Inflammatory macrophage treated with lipopolysaccharide for 4 hours (primary cell): ENCODE measurements at regions not wholly inside any gene's neighbourhood (a gene's known extent, or its start where the extent isn't known, plus 50 kb on each side); places are given as distances from the start of the nearest gene placed in this dataset.

Experiments
- DNase-seq: peaks from one replicate; pipeline ENCODE4 v3.0.0-alpha.2; 2020

DNA sequence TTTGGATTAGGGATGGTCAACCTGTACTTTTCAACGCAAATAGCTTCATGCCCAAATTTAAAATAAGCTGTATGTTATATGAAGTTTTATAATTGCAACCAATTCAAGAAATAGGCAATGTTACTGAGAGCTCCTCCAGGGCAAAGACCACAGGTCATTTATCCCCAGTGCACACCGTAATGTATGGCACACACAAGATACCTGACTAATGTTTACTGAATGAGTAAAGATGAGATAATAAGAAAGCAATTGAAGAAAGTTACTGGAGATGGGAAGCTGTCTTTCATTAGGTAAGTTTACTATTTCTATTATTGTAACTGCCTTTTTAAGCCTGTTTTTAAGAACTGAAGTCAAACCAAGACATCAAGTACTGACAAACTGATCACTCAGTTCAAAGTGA lies 184.5 kb upstream of the VRK2 start:
- DNase-seq, result no peak

DNA sequence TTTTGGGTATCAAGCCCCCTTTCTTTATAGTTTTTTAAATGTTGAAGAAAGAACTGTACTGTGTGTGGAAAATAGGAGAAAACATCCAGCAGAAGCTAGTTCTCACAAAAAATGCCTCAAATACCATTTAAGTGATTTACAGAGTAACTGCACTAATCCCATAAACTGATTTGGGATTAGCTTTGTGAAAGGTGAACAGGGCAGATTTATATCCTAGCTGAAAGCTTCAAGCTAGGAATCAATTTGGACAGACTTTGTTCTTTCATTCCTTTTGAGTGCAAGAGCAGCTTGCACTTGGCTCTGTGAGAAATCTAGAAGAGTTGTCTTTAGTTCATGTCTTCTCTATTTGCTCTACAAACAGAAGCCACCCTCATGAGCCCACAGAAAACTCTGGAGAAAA lies 183.9 kb upstream of the VRK2 start:
- no peak for DNase-seq

DNA sequence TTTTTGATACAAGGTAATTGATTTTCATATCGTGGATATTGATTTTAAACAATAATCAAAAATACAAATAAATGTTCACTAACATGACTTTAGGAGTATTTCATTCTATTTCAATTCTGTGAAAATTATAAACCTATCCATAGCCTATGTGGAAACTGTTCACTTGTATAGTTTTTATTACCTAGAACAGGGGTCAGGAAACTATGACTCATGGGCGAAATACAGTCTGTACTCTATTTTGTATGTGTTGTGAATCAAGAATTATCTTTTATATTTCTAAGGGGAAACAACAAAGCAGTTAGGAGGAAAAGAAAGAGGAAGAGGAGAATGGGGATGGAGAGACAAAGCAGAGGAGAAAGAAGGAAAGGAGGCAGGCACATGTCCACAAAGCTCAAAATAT lies 181.7 kb upstream of the VRK2 start:
- no peak for DNase-seq

DNA sequence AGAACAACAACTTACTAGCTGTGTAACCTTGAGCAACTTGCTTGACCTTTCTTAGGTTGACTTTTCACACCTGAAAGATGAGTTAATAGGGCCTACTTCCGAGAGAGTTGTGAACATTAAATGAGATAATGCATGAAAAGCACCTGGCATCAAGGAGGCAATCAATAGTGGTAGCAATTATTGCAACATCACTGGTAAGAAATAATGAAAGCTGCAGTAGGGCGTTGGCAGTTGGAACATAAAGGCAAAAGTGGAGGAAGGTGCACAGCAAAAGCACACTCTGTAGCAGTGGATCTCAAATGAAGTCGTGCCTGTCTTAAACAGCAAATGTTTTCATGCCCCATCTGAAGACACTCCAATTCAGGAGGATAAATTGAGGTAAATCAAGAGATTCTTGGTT lies 178.9 kb upstream of the VRK2 start:
- no peak for DNase-seq

DNA sequence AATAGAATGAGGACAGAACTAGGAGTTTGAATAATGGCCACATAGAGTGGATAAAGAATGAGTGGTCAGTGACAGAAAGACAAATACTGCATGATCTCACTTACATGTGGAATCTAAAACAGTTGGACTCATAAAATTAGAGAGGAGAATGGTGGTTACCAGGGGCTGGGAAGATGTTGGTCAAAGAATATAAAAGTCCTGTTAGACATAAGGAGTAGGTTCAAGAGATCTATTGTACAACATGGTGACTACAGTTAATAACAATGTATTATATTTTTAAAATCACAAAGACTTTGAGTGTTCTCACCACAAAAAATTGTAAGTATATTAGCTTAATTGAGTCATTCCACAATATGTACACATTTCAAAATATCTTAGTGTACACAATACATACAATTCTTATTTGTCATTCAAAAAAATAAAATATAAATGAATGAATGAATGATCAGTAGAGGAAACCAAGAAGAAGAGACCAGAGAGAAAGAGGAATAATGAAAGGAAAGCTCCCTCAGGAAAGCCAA lies 177.9 kb upstream of the VRK2 start:
- no peak for DNase-seq

DNA sequence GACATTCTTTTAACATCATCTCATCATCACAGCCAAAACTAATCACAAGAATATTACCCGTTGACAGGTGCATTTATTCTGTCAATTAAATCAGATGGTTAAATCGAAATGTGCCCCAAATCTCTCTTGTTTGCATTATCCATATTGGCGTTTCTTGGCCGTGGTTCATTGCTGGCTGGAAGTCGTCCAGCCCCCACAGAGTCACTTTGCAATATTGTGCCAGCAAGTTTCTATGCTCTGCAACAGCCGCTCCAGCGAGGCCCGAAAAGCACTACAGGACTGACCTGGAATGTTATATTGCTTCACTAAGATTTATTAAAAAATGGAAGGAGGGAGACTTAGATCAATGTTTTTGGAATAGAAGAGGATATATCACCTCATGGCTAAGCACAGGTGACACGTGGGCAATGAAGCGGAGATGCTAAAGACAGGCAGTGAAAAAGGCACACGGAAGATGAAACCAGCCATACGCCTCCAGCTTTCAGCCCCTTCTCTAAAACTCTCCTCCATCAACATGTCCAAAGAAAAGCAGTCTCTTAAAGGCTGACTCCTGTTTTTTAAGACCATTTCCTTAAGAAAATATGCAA lies 176.8 kb upstream of the VRK2 start:
- no peak for DNase-seq

DNA sequence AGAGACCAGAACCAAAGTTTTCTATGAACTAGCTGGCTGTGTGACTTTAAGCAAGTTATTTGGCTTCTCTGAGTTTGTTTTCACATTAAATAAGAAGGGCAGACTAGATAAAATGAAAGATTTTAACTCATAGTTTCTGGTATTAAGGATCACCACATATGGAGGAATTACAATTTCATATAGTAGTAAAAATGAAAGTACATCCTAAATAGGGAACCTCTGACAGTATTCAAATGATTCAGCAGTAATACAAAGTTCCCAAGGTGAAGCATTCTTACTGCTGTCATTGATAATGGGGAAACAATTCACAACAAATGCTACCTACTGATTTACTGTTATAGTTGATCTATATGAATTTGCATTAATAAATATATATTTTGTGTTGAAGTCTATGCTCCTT lies 170.3 kb upstream of the VRK2 start:
- peak; percentile 64 for DNase-seq

DNA sequence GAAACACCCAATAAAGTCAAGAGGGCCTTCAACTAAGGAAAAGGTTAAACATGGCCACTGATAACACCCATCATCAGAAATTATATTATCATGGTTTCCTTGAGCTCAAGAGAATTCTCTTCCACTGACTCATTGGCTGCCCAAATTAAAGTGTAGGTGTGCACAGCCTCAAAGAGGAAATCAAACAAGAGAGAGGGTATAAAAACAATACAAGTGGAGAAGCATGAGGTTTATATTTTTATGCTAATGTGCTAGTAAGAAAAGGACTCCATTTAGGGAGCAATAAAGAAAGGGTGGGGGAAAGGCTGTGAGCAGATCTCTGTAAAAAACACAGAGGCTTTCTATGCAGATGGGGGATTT lies 168.8 kb upstream of the VRK2 start:
- DNase-seq, result no peak

DNA sequence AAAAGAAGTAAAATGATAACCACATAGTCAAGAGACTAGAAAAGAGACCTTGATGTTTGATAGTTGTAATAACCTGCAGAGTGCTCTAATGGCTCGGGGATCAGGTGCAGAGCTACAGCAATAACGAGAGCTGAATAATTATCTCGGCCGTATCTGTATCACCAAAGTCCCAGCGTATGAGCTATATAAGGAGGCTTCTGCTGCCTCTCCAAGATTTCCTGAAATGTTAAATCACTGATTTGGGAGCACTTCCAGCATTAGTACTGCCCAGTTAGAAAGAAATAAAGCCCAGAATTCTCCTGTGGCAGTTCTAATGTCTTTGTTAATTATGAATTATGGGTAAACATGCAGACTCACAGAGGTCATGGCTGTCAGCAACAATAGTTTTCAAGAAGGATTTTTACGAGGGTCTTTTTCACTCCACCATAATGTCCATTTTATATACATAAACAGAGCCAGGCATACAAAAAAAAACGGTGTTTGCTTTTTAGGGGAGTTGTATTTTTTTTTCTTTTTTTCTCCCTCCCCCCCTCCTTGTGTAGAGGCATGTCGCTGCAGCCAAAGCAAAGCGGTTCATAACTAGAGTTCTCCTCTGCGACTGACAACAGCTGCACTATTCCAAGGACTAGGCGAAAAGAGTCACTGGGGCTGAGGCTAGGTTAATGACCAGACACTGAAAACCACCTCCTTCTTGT lies 168.3 kb upstream of the VRK2 start:
- no peak for DNase-seq

DNA sequence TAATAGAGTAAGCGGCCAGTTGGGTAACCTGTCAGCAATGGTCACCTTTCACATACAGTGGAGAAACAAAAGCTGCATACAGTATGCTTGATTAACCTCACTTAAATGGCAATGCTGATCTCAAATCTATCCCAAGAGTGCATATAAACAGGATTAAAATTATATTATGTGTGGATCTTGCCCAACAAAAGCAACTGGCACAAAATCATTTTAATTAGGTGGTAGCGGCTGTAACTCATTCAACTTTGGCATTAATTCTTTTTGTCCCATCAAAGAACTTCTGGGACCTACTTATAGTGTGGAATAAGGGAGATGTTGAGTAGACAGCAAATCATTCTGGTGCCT lies 167.8 kb upstream of the VRK2 start:
- no peak for DNase-seq

DNA sequence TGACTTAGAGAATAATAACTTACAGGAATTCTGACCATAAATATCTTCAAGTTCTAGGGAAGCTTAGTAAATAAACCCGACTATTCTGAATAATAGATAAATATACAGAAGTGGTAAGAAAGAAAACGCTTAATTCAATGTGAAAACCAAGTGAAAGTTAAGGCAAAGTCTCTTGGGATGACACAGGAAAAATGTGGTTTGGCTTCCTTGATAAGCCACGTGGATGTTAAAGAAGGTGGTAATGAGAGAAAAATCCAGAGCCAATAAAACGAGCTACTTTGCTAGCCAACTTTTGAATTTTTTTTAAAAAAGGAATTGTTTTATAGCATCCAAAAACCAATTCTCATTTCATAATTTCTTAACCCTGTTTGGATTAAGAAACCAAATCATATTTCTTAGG lies 166.2 kb upstream of the VRK2 start:
- no peak for DNase-seq

DNA sequence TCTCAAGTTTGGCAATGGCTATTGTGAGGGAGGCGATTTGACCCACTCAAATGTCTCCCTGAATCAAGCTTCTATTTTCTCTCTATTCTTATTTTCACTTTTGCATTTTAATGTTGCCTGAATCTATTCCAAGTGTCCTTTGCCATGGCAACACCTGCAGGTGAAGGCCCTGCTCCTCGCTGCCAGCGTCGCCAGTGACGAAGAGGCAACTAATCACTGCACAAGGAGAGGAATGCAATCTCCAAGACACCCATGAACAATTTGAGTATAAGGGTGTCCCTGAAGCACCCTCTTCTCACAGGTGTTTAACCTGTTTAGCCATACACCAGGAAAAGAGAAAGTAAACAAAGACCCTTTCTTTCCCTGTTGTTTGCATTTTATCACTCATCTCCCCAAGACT lies 165.6 kb upstream of the VRK2 start:
- DNase-seq, result no peak

DNA sequence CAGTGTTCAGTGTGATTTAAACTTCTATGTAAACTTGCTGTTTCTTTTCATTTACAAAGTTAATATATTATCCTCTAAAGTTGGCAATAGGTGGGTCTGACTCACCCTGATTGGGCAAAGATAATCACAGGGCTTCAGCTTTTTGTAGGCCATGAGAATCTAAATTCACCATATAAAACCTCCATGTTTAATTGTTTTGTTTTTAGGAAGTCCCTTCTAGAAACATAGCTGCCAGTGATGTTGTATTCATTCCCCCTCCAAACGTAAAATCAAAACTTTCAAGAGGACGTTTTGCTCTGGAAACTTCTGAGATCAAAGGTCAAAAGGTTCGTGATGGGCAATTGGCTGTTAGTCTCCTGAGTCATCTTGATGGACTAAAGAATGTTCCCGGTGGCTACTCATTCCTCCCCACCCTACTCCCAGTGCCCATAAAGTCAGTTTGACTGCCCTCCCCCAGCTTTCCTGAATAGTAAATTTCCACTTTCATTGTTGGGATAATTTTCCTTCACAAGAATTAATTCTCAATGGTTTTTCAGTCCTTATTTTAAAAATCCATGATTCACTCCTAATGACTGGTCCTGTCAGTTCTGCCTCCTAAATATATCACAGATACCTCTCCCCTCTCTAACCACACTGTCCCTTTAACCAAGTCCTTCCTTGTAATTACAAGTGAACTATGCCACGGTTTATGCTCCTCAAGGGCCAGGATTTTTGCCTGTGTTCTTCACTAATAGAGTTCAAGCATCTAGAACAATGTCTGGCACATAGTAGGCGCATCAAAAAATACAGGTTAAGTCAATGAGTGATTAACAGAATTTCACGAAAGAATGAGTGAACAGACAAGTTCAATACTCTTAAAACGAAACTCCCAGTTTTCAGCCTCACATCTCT lies 164.4 kb upstream of the VRK2 start:
- DNase-seq, result no peak

DNA sequence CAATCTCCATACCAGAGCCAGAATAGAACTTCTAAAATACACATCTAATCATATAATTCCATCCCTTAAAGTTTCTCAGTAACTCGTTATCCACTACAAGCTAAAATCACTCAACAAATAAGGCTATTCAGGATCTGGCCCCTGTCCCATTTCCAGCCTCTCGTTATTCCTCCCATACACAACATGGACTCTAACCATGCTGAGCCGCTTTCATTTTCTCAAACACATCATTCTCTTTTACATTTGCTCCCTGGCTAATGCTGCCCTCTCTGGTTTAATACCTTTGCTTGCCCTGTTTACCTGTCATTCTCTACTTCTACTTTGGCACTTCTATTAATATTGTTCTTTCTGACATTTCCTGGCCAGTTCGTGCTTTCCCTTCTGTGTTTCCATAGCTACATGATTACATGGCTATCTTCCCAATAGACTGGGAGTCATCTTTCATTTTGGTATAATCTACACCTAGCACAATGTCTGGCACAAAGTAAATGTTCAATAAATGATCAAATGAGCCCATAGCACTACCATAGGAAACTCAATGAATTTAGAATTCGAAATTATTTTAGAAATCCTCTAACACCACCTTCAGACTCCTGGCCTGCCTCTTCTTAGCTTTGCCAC lies 163.6 kb upstream of the VRK2 start:
- no peak for DNase-seq

DNA sequence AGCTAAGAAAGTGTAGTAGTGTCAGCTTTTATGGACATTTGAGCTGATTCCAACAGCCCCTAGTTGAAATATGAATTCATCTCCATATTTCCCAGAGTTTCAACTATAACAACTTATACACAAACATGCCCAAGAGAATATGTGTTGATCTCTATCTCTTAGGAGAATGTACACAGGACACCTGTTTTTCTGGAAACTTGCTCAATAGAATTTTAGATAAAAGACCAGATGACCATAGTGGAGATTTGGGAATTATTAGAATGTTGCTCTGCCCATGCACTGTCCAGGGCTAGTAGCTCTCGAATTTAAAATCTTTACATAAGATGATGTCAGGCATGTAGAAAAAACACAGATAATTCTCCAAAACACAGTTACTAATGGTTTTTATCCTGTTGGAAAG lies 162.3 kb upstream of the VRK2 start:
- no peak for DNase-seq

DNA sequence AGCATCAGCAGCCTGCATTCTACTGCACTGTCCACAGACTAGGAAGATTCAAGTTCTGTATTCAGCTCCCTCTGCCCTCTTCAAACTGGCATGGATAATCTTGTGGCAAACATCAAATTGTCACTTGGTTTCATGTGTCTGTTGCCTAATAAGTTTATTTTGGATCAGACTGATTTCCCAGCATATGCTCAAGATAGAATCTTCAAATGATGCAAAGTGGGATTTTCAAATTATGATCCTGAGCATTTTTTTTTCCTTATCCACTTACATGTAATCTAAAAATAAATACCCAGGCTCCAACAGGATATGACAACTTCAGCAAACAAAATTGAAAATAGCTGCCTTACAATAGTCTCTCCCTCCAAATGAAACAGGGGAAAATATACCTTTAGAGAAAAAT lies 160.9 kb upstream of the VRK2 start:
- no peak for DNase-seq

DNA sequence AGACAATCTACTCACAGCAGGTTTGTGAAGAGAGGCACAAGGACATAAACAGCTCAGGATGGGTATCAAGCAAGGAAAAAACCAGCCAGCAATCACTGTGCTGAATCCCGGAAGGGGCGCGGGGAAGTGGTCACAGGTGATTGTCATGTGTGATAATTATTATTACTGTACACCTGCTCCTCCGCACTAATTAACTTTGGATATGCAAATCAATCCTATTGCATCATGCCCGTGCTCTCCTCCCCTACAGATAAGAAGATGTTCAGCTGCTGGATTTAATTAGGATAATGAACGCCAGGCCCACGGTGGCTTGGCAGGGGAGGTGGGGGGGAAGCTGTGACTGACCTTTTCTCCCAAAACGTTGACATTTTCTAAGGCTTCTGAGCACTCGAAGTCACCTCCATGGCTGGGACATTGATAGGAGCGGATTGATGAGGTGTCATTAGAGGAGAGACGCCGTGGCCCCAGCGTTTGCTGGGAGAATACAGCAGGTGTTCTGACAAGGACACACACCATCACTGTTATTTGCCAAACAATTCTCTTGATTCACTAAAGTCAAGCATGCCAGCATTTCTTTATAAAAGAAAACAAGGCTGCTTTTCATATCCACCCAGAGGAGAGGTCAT lies 160.3 kb upstream of the VRK2 start:
- no peak for DNase-seq

DNA sequence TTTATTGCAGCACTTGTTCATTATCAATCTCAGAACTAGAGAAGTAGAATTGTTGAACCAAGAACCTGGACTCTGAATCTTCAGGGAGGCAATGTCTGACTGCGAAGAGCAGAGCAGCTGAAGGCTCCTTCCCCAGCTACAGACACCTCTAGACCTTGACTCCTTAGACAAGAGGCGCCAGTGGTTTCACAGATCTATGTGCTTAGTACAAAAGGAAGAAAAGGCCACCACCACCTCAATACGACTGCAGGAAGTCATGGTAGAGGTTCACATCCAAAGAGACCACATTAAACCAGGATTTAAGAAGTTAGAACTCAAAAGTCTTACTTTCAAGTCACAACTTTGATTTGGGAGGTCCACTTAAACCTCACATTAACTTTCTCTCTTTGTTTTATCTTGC lies 158.1 kb upstream of the VRK2 start:
- no peak for DNase-seq

DNA sequence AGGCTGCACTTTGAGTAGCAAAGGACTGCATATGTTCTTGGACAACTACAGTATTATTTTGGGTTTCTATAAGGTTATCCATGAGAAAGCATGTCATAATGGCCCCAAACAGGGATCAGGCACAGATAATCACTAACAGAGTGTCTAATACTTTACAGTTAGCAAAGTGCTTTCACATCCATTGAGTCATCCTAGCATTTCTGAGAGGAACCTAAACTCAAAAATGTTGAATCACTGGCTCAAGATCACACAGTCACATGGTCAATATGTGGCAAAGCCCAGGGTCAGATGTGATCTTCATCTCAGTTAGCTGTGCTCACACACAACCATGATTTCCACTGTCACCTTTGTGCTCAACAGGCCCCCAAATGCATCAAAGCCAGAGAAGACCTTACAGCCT lies 156.1 kb upstream of the VRK2 start:
- peak; percentile 91 for DNase-seq

DNA sequence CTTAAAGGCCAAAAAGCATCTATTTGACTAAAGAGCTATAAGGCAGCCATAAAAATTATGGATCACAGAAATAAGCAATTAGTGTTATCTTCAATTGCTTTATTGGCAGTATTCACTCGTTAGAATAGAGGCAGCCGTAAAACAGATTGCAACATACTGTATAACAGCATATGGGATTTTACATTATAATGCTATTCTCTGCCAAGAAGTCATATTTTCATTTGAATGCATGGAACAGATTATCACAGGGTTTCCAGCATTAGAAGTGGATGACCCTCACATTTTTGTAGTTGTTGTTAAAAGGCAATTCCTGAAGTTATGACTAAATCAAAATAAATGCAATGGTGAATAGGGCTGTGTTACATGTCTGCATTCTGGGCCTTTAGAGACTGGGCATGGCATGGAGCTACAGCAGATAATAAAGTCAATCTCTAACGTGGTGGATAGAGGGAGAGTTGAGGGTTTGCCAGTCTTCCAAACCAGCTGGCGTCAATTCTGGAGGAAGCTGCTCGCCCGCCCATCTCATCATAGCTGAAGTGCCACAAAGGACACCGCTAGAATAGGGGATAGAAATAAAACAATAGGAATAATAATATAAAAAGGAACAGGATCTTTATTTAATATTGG lies 155.4 kb upstream of the VRK2 start:
- DNase-seq, result no peak

DNA sequence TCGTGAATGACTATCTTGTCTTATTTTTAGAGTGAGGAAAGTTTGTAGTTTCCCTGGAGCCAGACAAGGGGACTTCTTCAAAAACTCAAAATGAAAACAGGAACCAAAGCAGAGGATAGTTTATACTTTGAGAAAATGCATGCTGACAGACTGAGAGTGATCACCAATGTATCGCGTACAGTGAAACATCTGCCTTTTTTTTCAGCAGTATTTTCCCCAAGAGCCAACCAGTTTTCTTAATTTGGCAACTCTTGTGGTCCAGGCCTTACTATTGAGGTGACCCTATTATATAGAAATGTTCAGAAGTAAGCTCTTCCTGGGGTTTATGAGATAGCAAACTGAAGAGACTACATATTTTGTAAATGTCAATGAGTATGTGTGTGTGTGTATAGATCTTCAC lies 153.7 kb upstream of the VRK2 start:
- DNase-seq, result peak; percentile 95

DNA sequence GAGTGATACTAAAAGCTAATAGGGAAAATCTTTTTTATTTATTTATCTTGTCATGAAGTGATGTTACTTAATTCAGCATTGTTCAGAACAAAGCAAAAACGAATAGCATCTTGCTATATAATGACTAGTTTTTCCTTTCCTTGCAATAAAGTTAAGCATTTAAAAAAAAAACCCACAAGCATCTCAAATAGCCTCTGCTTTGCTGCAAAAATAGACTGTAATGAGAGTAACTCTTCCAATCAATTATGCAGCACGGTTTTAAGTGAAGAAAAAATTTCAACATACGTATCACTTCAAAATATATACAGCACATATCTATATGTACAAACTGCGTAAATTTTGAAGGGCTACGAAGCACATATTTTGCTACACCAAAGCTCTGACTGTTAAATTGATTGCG lies 153.3 kb upstream of the VRK2 start:
- DNase-seq, result no peak

DNA sequence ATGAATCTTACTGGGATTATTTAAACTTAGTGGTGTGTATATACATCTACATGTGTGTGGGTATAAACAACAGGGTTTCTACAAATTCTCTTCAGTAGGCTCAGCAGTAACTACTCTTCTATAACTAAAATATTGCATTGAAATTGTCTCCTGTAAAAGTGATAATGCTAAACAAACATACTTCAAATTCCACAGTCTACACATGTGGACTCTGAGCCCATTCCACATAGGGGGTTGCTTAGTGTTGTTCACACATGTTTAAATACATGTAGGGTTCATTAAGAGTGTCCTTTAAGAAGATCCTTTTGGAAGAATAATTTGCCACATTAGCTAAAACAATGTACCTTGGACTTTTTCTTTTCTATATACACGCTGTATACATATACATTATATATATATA lies 152.8 kb upstream of the VRK2 start:
- no peak for DNase-seq
